Stimulated activated CD4-positive, alpha-beta T cell treated with anti-CD3 and anti-CD28 coated beads, Interleukin-4, amount 100 ng/mL, for 1 hour (primary cell): ENCODE measurements at regions not wholly inside any gene's neighbourhood (a gene's known extent, or its start where the extent isn't known, plus 50 kb on each side); places are given as distances from the start of the nearest gene placed in this dataset.

Source experiments
- DNase-seq: peaks from one replicate; pipeline ENCODE4 v3.0.0-alpha.2; 2020

GRCh38 chr5:117880932-117881331 is 1107.4 kb downstream of the DTWD2 start:
- no peak for DNase-seq

GRCh38 chr5:117877731-117878130 is 1110.6 kb downstream of the DTWD2 start:
- no peak for DNase-seq

GRCh38 chr5:117872798-117873368 is 1115.5 kb downstream of the DTWD2 start:
- no peak for DNase-seq

- no peak for DNase-seq
Observed at GRCh38 chr5:117869596-117869995, 1118.8 kb downstream of the DTWD2 start.

- DNase-seq = no peak
Observed at GRCh38 chr5:117863586-117864296, 1124.6 kb downstream of the DTWD2 start.

GRCh38 chr5:117860550-117860949 is 1127.8 kb downstream of the DTWD2 start:
- DNase-seq = no peak

GRCh38 chr5:117859176-117859575 is 1129.2 kb downstream of the DTWD2 start:
- DNase-seq = no peak

- no peak for DNase-seq
Observed at GRCh38 chr5:117856713-117857112, 1131.6 kb downstream of the DTWD2 start.

- DNase-seq = no peak
Observed at GRCh38 chr5:117837786-117838185, 1150.6 kb downstream of the DTWD2 start.

GRCh38 chr5:117833691-117834090 is 1154.7 kb downstream of the DTWD2 start:
- DNase-seq = no peak

- DNase-seq = no peak
Observed at GRCh38 chr5:117829646-117830045, 1158.7 kb downstream of the DTWD2 start.

GRCh38 chr5:117813850-117814249 is 1174.5 kb downstream of the DTWD2 start:
- no peak for DNase-seq

GRCh38 chr5:117812861-117813260 is 1175.5 kb downstream of the DTWD2 start:
- DNase-seq = no peak

GRCh38 chr5:117809251-117809650 is 1179.1 kb downstream of the DTWD2 start:
- no peak for DNase-seq

- DNase-seq = no peak
Observed at GRCh38 chr5:117805058-117805457, 1183.3 kb downstream of the DTWD2 start.

GRCh38 chr5:117803533-117803932 is 1184.8 kb downstream of the DTWD2 start:
- no peak for DNase-seq

GRCh38 chr5:117801583-117801982 is 1186.8 kb downstream of the DTWD2 start:
- DNase-seq = no peak

GRCh38 chr5:117800261-117800660 is 1188.1 kb downstream of the DTWD2 start:
- DNase-seq = no peak

- no peak for DNase-seq
Observed at GRCh38 chr5:117794847-117795246, 1193.5 kb downstream of the DTWD2 start.

GRCh38 chr5:117793963-117794362 is 1194.4 kb downstream of the DTWD2 start:
- DNase-seq = no peak

- no peak for DNase-seq
Observed at GRCh38 chr5:117792476-117792875, 1195.9 kb downstream of the DTWD2 start.

GRCh38 chr5:117788596-117788995 is 1199.8 kb downstream of the DTWD2 start:
- DNase-seq = no peak

GRCh38 chr5:117779171-117779570 is 1204.5 kb upstream of the SEMA6A start:
- DNase-seq = no peak

GRCh38 chr5:117776977-117777376 is 1202.4 kb upstream of the SEMA6A start:
- DNase-seq = no peak

GRCh38 chr5:117769877-117770276 is 1195.3 kb upstream of the SEMA6A start:
- DNase-seq = no peak
